Thymus (tissue), 11 donors: ENCODE measurements at regions not wholly inside any gene's neighbourhood (a gene's known extent, or its start where the extent isn't known, plus 50 kb on each side); places are given as distances from the start of the nearest gene placed in this dataset.

ENCODE experiments used
- DNase-seq, 9 donors: peaks; one replicate each; pipeline ENCODE4 v3.0.0-alpha.2; 2013; ENCODE audit warnings: low spot score in 9 of 9, low read depth in 6 of 9, missing footprints in 1 of 9
- H3K27ac ChIP-seq, 2 donors: one replicate each; pipeline ENCODE4 v1.5.1; 2013; ENCODE audit warnings: control low read depth in 1 of 2, low read depth in 1 of 2, low read length in 1 of 2, mild to moderate bottlenecking in 1 of 2, moderate library complexity in 1 of 2
- H3K27me3 ChIP-seq, 2 donors: one replicate each; pipeline ENCODE4 v1.5.1; 2013; ENCODE audit warnings: low read length in 1 of 2; ENCODE audit not compliant: control insufficient read depth in 2 of 2, insufficient read depth in 1 of 2
- H3K36me3 ChIP-seq, 2 donors: one replicate each; pipeline ENCODE4 v1.5.1; 2013; ENCODE audit warnings: low read length in 1 of 2, mild to moderate bottlenecking in 1 of 2, moderate library complexity in 1 of 2; ENCODE audit not compliant: control insufficient read depth in 2 of 2, insufficient read depth in 2 of 2
- H3K4me1 ChIP-seq, 2 donors: one replicate each; pipeline ENCODE4 v1.5.1; 2013; ENCODE audit warnings: low read length in 2 of 2; ENCODE audit not compliant: control insufficient read depth in 2 of 2, insufficient read depth in 2 of 2
- H3K4me3 ChIP-seq, 2 donors: one replicate each; pipeline ENCODE4 v1.5.1; 2013; ENCODE audit warnings: low read length in 2 of 2, control low read depth in 1 of 2, mild to moderate bottlenecking in 1 of 2
- H3K9me3 ChIP-seq, 2 donors: one replicate each; pipeline ENCODE4 v1.5.1; 2013; ENCODE audit warnings: low read length in 1 of 2, mild to moderate bottlenecking in 1 of 2; ENCODE audit not compliant: control insufficient read depth in 2 of 2, insufficient read depth in 1 of 2
- WGBS: extraction: QIAGEN DNeasy Blood & Tissue Kit; methylation state at CpG from one replicate; pipeline ENCODE4 v1.1.7; 2013; 5-methylcytosine and 5-hydroxymethylcytosine counted together
- donor health status: healthy.

GRCh38 chr12:93191423-93191822 is 186.3 kb upstream of the NUDT4 start:
- Histone ChIP-seq H3K4me3 (no peak overlapping the region), H3K4me1 (no peaks in the 10 kb centered on the region), H3K27ac (no peak overlapping the region), H3K9me3 (no peaks in the 10 kb centered on the region), H3K27me3 (no peaks in the 10 kb centered on the region), H3K36me3 (no peaks in the 10 kb centered on the region)
- WGBS = 95% methylated on average over 2 of the region's 2 CpGs
- no peak for DNase-seq

- H3K4me3 ChIP-seq = no peak overlapping the region
- no peaks in the 10 kb centered on the region for H3K4me1 ChIP-seq
- no peaks in the 10 kb centered on the region for H3K9me3 ChIP-seq
- WGBS = 92% methylated on average over 8 of the region's 8 CpGs
- H3K27ac ChIP-seq = no peak overlapping the region
- DNase-seq = no peak
- no peaks in the 10 kb centered on the region for H3K36me3 ChIP-seq
- no peaks in the 10 kb centered on the region for H3K27me3 ChIP-seq
These were observed 185.8 kb upstream of the NUDT4 start for GRCh38 chr12:93191956-93192355.

GRCh38 chr12:93192878-93193277 is 184.8 kb upstream of the NUDT4 start:
- Histone ChIP-seq H3K4me3 (no peak overlapping the region), H3K9me3 (no peaks in the 10 kb centered on the region), H3K27ac (no peak overlapping the region), H3K36me3 (no peaks in the 10 kb centered on the region), H3K27me3 (no peaks in the 10 kb centered on the region), H3K4me1 (no peaks in the 10 kb centered on the region)
- DNase-seq = no peak
- 98% methylated on average over 1 of the region's 1 CpG for WGBS

- WGBS = 96% methylated on average over 4 of the region's 4 CpGs
These were observed 182.2 kb upstream of the NUDT4 start for GRCh38 chr12:93195511-93195910.

GRCh38 chr12:93197067-93197593 is 180.6 kb upstream of the NUDT4 start:
- no peaks in the 10 kb centered on the region for H3K36me3 ChIP-seq
- H3K4me1 ChIP-seq = no peaks in the 10 kb centered on the region
- H3K27me3 ChIP-seq = no peaks in the 10 kb centered on the region
- DNase-seq = no peak
- H3K4me3 ChIP-seq = no peak overlapping the region
- 100% methylated on average over 1 of the region's 1 CpG for WGBS
- H3K9me3 ChIP-seq = no peaks in the 10 kb centered on the region
- no peak overlapping the region for H3K27ac ChIP-seq

More at GRCh38 chr12:93195511-93195910, 182.2 kb upstream of the NUDT4 start:
- Histone ChIP-seq H3K36me3 (no peaks in the 10 kb centered on the region), H3K27ac (no peak overlapping the region), H3K4me3 (no peak overlapping the region), H3K9me3 (no peaks in the 10 kb centered on the region), H3K4me1 (no peaks in the 10 kb centered on the region), H3K27me3 (no peaks in the 10 kb centered on the region)
- DNase-seq = no peak

GRCh38 chr12:93198086-93198485 is 179.6 kb upstream of the NUDT4 start:
- no peaks in the 10 kb centered on the region for H3K9me3 ChIP-seq
- no peaks in the 10 kb centered on the region for H3K4me1 ChIP-seq
- no peak for DNase-seq
- no peak overlapping the region for H3K4me3 ChIP-seq
- H3K36me3 ChIP-seq = no peaks in the 10 kb centered on the region
- 96% methylated on average over 4 of the region's 4 CpGs for WGBS
- H3K27ac ChIP-seq = no peak overlapping the region
- H3K27me3 ChIP-seq = no peaks in the 10 kb centered on the region

- WGBS = 89% methylated on average over 2 of the region's 2 CpGs
- no peak overlapping the region for H3K27ac ChIP-seq
- no peak for DNase-seq
These were observed 177.9 kb upstream of the NUDT4 start for GRCh38 chr12:93199831-93200236.

GRCh38 chr12:93200291-93200917 is 177.3 kb upstream of the NUDT4 start:
- H3K4me1 ChIP-seq = no peaks in the 10 kb centered on the region
- no peaks in the 10 kb centered on the region for H3K36me3 ChIP-seq
- no peaks in the 10 kb centered on the region for H3K9me3 ChIP-seq
- 92% methylated on average over 7 of the region's 7 CpGs for WGBS
- DNase-seq = no peak
- H3K4me3 ChIP-seq = no peak overlapping the region
- H3K27ac ChIP-seq = no peak overlapping the region
- H3K27me3 ChIP-seq = no peaks in the 10 kb centered on the region

More at GRCh38 chr12:93199831-93200236, 177.9 kb upstream of the NUDT4 start:
- Histone ChIP-seq H3K36me3 (no peaks in the 10 kb centered on the region), H3K4me3 (no peak overlapping the region), H3K4me1 (no peaks in the 10 kb centered on the region), H3K9me3 (no peaks in the 10 kb centered on the region), H3K27me3 (no peaks in the 10 kb centered on the region)

- Histone ChIP-seq H3K9me3 (no peaks in the 10 kb centered on the region), H3K36me3 (no peaks in the 10 kb centered on the region), H3K4me3 (no peak overlapping the region), H3K4me1 (no peaks in the 10 kb centered on the region), H3K27ac (no peak overlapping the region), H3K27me3 (no peaks in the 10 kb centered on the region)
- DNase-seq = no peak
- WGBS = 99% methylated on average over 6 of the region's 6 CpGs
These were observed 175.7 kb upstream of the NUDT4 start for GRCh38 chr12:93201990-93202389.
